H9 (cell line): ENCODE measurements at regions not wholly inside any gene's neighbourhood (a gene's known extent, or its start where the extent isn't known, plus 50 kb on each side); places are given as distances from the start of the nearest gene placed in this dataset.

Experiments
- DNase-seq: peaks from one replicate; pipeline ENCODE4 v3.0.0-alpha.2; 2017
- H2AFZ ChIP-seq: one replicate; pipeline ENCODE4 v1.6.1; 2013; ENCODE audit warnings: mild to moderate bottlenecking, low read length, control low read depth, moderate library complexity
- H2AK5ac ChIP-seq: 2 replicates; pipeline ENCODE4 v1.6.1; 2013; ENCODE audit warnings: low read length, control low read depth, mixed read lengths; ENCODE audit not compliant: insufficient read length
- H2BK120ac ChIP-seq: one replicate; pipeline ENCODE4 v1.6.1; 2013; ENCODE audit warnings: low read depth, mild to moderate bottlenecking, low read length, control low read depth, inconsistent platforms; ENCODE audit not compliant: poor library complexity, severe bottlenecking
- H2BK12ac ChIP-seq: 2 replicates; pipeline ENCODE4 v1.6.1; 2013; ENCODE audit warnings: low read length, control low read depth, mixed read lengths, low read depth; ENCODE audit not compliant: insufficient read length
- H2BK15ac ChIP-seq: 2 replicates; pipeline ENCODE4 v1.6.1; 2013; ENCODE audit warnings: low read depth, low read length, control low read depth
- H2BK20ac ChIP-seq: one replicate; pipeline ENCODE4 v1.6.1; 2013; ENCODE audit warnings: low read depth, mild to moderate bottlenecking, low read length, control low read depth, inconsistent platforms; ENCODE audit not compliant: poor library complexity, severe bottlenecking
- H2BK5ac ChIP-seq: 2 replicates; pipeline ENCODE4 v1.6.1; 2013; ENCODE audit warnings: low read length, control low read depth, mixed read lengths; ENCODE audit not compliant: insufficient read length
- H3K14ac ChIP-seq: 2 replicates; pipeline ENCODE4 v1.6.1; 2013; ENCODE audit warnings: low read length, control low read depth; ENCODE audit not compliant: insufficient read depth
- H3K18ac ChIP-seq: 2 replicates; pipeline ENCODE4 v1.6.1; 2013; ENCODE audit warnings: low read depth, mild to moderate bottlenecking, mixed read lengths, low read length, control low read depth; ENCODE audit not compliant: insufficient read length
- H3K23ac ChIP-seq: 2 replicates; pipeline ENCODE4 v1.6.1; 2013; ENCODE audit warnings: low read length, control low read depth, mixed read lengths, low read depth; ENCODE audit not compliant: insufficient read length
- H3K23me2 ChIP-seq: 2 replicates; pipeline ENCODE4 v1.6.1; 2013; ENCODE audit warnings: low read depth, mild to moderate bottlenecking, mixed read lengths, low read length, control low read depth; ENCODE audit not compliant: insufficient read length, poor library complexity, severe bottlenecking
- H3K27ac ChIP-seq: 2 replicates; pipeline ENCODE4 v1.5.1; 2013; ENCODE audit warnings: low read length, control low read depth, mixed read lengths, low read depth; ENCODE audit not compliant: insufficient read length
- H3K27me3 ChIP-seq: 2 replicates; pipeline ENCODE4 v1.6.1; 2013; ENCODE audit warnings: low read length, control low read depth, inconsistent platforms; ENCODE audit not compliant: insufficient read depth
- H3K4ac ChIP-seq: 2 replicates; pipeline ENCODE4 v1.6.1; 2013; ENCODE audit warnings: low read depth, mild to moderate bottlenecking, control low read depth, inconsistent platforms, low read length, moderate library complexity
- H3K4me1 ChIP-seq: 2 replicates; pipeline ENCODE4 v1.6.1; 2013; ENCODE audit warnings: low read length, control low read depth, inconsistent platforms; ENCODE audit not compliant: insufficient read depth
- H3K4me2 ChIP-seq: 2 replicates; pipeline ENCODE4 v1.6.1; 2013; ENCODE audit warnings: low read length, control low read depth, mixed read lengths; ENCODE audit not compliant: insufficient read length, insufficient read depth
- H3K56ac ChIP-seq: 2 replicates; pipeline ENCODE4 v1.6.1; 2013; ENCODE audit warnings: low read depth, mild to moderate bottlenecking, mixed read lengths, low read length, control low read depth; ENCODE audit not compliant: insufficient read length
- H3K79me1 ChIP-seq: 2 replicates; pipeline ENCODE4 v1.6.1; 2013; ENCODE audit warnings: low read depth, mild to moderate bottlenecking, moderate library complexity, low read length, control low read depth, inconsistent platforms; ENCODE audit not compliant: insufficient read depth, poor library complexity, severe bottlenecking
- H3K79me2 ChIP-seq: 2 replicates; pipeline ENCODE4 v1.6.1; 2013; ENCODE audit warnings: low read length, control low read depth, inconsistent platforms; ENCODE audit not compliant: insufficient read depth
- H3K9ac ChIP-seq: 2 replicates; pipeline ENCODE4 v1.6.1; 2013; ENCODE audit warnings: low read length, control low read depth, mixed read lengths; ENCODE audit not compliant: insufficient read length; ENCODE audit errors: extremely low read depth
- H3K9me3 ChIP-seq: one replicate; pipeline ENCODE4 v1.6.1; 2013; ENCODE audit warnings: low read depth, low read length, inconsistent platforms; ENCODE audit not compliant: control insufficient read depth
- H3T11ph ChIP-seq: one replicate; pipeline ENCODE4 v1.6.1; 2013; ENCODE audit warnings: mild to moderate bottlenecking, low read length, control low read depth, inconsistent platforms
- H4K20me1 ChIP-seq: one replicate; pipeline ENCODE4 v1.6.1; 2013; ENCODE audit not compliant: control insufficient read depth, insufficient read length, insufficient read depth
- H4K5ac ChIP-seq: 2 replicates; pipeline ENCODE4 v1.6.1; 2013; ENCODE audit warnings: low read depth, mild to moderate bottlenecking, mixed read lengths, low read length, control low read depth; ENCODE audit not compliant: insufficient read length
- H4K8ac ChIP-seq: replicated peaks from 2 replicates; pipeline ENCODE4 v1.6.1; 2013; ENCODE audit warnings: low read length, control low read depth, mixed read lengths, low read depth; ENCODE audit not compliant: insufficient read length
- H4K91ac ChIP-seq: 2 replicates; pipeline ENCODE4 v1.6.1; 2013; ENCODE audit warnings: low read depth, mild to moderate bottlenecking, moderate library complexity, mixed read lengths, low read length, control low read depth; ENCODE audit not compliant: insufficient read length
- H3K27ac Mint-ChIP-seq, 3 experiments: 2 replicates in 2 of 3; 3 replicates in 1 of 3; pipeline ENCODE4 v1.8.0; 2020 to 2021; ENCODE audit warnings: mixed read lengths in 3 of 3, mild to moderate bottlenecking in 1 of 3, moderate library complexity in 1 of 3
- H3K27me3 Mint-ChIP-seq: 2 replicates; pipeline ENCODE4 v1.8.0; 2021; ENCODE audit warnings: low read depth, mild to moderate bottlenecking, moderate library complexity, mixed read lengths
- H3K36me3 Mint-ChIP-seq, 3 experiments: 2 replicates in 2 of 3; 3 replicates in 1 of 3; pipeline ENCODE4 v1.8.0; 2020 to 2021; ENCODE audit warnings: low read depth in 3 of 3, mixed read lengths in 3 of 3; ENCODE audit not compliant: insufficient read depth in 1 of 3
- H3K4me1 Mint-ChIP-seq, 2 experiments: 2 replicates each; pipeline ENCODE4 v1.8.0; 2020; ENCODE audit warnings: mixed read lengths in 2 of 2
- H3K4me3 Mint-ChIP-seq, 2 experiments: 2 replicates in 1 of 2; 3 replicates in 1 of 2; pipeline ENCODE4 v1.8.0; 2020 to 2021; ENCODE audit warnings: mild to moderate bottlenecking in 2 of 2, mixed read lengths in 2 of 2, moderate library complexity in 1 of 2
- H3K9me3 Mint-ChIP-seq, 2 experiments: 2 replicates in 1 of 2; 3 replicates in 1 of 2; pipeline ENCODE4 v1.8.0; 2020; ENCODE audit warnings: mild to moderate bottlenecking in 2 of 2, mixed read lengths in 2 of 2, moderate library complexity in 1 of 2
- WGBS: extraction: QIAGEN DNeasy Blood & Tissue Kit; methylation state at CpG from one replicate; pipeline ENCODE4 v1.1.7; 2013; ENCODE audit warnings: missing lambda C conversion rate, low lambda C conversion rate, mixed read lengths; ENCODE audit not compliant: insufficient read length; ENCODE audit errors: extremely low coverage; 5-methylcytosine and 5-hydroxymethylcytosine counted together
- TF ChIP-seq, protein P1 (sequence below): fragments of 200-600 bp; sonication (generic); conservative IDR thresholded peaks from 3 replicates; pipeline ENCODE4 v1.8.0; 2021; ENCODE audit warnings: antibody characterized with exemption, mild to moderate bottlenecking

- peaks cover 0 to under 1% of the 10 kb centered on the region in 2 experiments; a peak in 2 of 5 replicates for H3K9me3 Mint-ChIP-seq
- Histone ChIP-seq H3K14ac (no peak overlapping the region), H4K8ac (no peak overlapping the region), H2BK20ac (no peak overlapping the region), H3K27me3 (no peaks in the 10 kb centered on the region), H3K27ac (no peak overlapping the region), H2BK15ac (no peak overlapping the region), H2BK120ac (no peak overlapping the region), H3K4me2 (no peak overlapping the region), H4K91ac (no peak overlapping the region), H3K23ac (no peak overlapping the region), H3K4me1 (no peaks in the 10 kb centered on the region), H4K20me1 (no peaks in the 10 kb centered on the region), H3K9ac (no peak overlapping the region), H3K4ac (no peak overlapping the region), H2AFZ (no peak overlapping the region), H2BK5ac (no peak overlapping the region), H3T11ph (no peak overlapping the region), H3K23me2 (no peaks in the 10 kb centered on the region), H3K79me2 (no peaks in the 10 kb centered on the region), H3K79me1 (no peaks in the 10 kb centered on the region), H3K18ac (no peak overlapping the region), H2BK12ac (no peak overlapping the region), H2AK5ac (no peak overlapping the region), H4K5ac (no peak overlapping the region), H3K9me3 (no peaks in the 10 kb centered on the region), H3K56ac (no peak overlapping the region)
- no peaks in the 10 kb centered on the region for H3K27me3 Mint-ChIP-seq
- H3K36me3 Mint-ChIP-seq = no peaks in the 10 kb centered on the region; a peak in 1 of 7 replicates
- 0 out of 4 replicates have a peak, but pooled peaks cover 0 to 3% of the 10 kb centered on the region in 2 experiments for H3K4me1 Mint-ChIP-seq
- no CpG with 5 or more reads among the region's 3 CpGs for WGBS
- TF ChIP-seq, protein P1, sequence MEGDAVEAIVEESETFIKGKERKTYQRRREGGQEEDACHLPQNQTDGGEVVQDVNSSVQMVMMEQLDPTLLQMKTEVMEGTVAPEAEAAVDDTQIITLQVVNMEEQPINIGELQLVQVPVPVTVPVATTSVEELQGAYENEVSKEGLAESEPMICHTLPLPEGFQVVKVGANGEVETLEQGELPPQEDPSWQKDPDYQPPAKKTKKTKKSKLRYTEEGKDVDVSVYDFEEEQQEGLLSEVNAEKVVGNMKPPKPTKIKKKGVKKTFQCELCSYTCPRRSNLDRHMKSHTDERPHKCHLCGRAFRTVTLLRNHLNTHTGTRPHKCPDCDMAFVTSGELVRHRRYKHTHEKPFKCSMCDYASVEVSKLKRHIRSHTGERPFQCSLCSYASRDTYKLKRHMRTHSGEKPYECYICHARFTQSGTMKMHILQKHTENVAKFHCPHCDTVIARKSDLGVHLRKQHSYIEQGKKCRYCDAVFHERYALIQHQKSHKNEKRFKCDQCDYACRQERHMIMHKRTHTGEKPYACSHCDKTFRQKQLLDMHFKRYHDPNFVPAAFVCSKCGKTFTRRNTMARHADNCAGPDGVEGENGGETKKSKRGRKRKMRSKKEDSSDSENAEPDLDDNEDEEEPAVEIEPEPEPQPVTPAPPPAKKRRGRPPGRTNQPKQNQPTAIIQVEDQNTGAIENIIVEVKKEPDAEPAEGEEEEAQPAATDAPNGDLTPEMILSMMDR = no peak
- DNase-seq = no peak
- H3K27ac Mint-ChIP-seq = no peak overlapping the region; a peak in 1 of 7 replicates
- no peak overlapping the region for H3K4me3 Mint-ChIP-seq
Observed at GRCh38 chr14:45587142-45587541, 334.1 kb upstream of the MIS18BP1 start.
